Stomach (tissue), 4 donors: ENCODE measurements at regions not wholly inside any gene's neighbourhood (a gene's known extent, or its start where the extent isn't known, plus 50 kb on each side); places are given as distances from the start of the nearest gene placed in this dataset.

Experiments used
- POLR2A ChIP-seq, 4 donors: fragments of 450-650 bp; IDR thresholded peaks; one replicate each; pipeline ENCODE4 v1.6.1; 2016; ENCODE audit warnings: antibody characterized with exemption in 4 of 4, control low read depth in 2 of 4, mild to moderate bottlenecking in 1 of 4, moderate library complexity in 1 of 4
- POLR2AphosphoS5 ChIP-seq, 3 donors: sonication (generic); formaldehyde crosslinking; IDR thresholded peaks; one replicate each; pipeline ENCODE4 v1.6.1; 2016; ENCODE audit warnings: antibody characterized with exemption in 3 of 3
- TF ChIP-seq, protein P1 (sequence below), 7 experiments: fragments of 450-650 bp in 4 of 7; fragments of 200-600 bp in 3 of 7; sonication (generic) in 3 of 7; IDR thresholded peaks; one replicate each; pipeline ENCODE4 v1.5.1; 2016 to 2019; ENCODE audit warnings: antibody characterized with exemption in 7 of 7, control low read depth in 2 of 7, mild to moderate bottlenecking in 1 of 7

DNA sequence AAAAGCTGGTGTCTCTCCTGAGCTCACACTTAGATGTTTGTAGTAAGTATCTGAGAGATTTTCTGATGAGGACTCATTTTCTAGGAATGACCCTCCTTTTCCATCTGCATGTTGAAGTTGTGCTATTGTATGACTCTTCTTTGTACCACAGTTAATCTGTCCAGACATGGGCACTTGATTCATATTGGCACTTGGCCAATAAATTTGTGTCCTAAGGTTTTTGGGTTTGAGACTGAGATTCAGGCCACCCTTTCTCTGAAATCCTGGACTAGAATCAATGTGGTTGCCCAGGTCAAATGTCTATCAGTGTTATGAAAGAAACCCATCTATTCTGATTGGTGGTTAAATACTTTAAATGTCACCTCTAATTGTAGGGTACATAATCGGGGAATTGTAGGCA lies 869.0 kb downstream of the SH3BGRL start:
- TF ChIP-seq, protein P1, sequence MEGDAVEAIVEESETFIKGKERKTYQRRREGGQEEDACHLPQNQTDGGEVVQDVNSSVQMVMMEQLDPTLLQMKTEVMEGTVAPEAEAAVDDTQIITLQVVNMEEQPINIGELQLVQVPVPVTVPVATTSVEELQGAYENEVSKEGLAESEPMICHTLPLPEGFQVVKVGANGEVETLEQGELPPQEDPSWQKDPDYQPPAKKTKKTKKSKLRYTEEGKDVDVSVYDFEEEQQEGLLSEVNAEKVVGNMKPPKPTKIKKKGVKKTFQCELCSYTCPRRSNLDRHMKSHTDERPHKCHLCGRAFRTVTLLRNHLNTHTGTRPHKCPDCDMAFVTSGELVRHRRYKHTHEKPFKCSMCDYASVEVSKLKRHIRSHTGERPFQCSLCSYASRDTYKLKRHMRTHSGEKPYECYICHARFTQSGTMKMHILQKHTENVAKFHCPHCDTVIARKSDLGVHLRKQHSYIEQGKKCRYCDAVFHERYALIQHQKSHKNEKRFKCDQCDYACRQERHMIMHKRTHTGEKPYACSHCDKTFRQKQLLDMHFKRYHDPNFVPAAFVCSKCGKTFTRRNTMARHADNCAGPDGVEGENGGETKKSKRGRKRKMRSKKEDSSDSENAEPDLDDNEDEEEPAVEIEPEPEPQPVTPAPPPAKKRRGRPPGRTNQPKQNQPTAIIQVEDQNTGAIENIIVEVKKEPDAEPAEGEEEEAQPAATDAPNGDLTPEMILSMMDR (IDR thresholded peaks at IDR 0.05): no peak
- TF ChIP-seq POLR2A (IDR thresholded peaks at IDR 0.05) (no peak), POLR2AphosphoS5 (IDR thresholded peaks at IDR 0.05) (no peak)
